ENCODE measurements at regions not wholly inside any gene's neighbourhood (a gene's known extent, or its start where the extent isn't known, plus 50 kb on each side); places are given as distances from the start of the nearest gene placed in this dataset.

- TF ChIP-seq ZBTB43 (CRISPR knock-in tag; conservative IDR thresholded peaks at IDR 0.05): no peak
- TF ChIP-seq SIN3B (IDR thresholded peaks at IDR 0.05; ENCODE audit: low read length): no peak
- TF ChIP-seq ZKSCAN1 (IDR thresholded peaks at IDR 0.05; ENCODE audit: low read length): no peak
- TF ChIP-seq POLR2A (IDR thresholded peaks at IDR 0.05; ENCODE audit: insufficient read depth in 1 of 2, low read depth in 2 of 2, low read length in 2 of 2): no peak
- no peak for TF ChIP-seq ZNF101 (CRISPR knock-in tag; IDR thresholded peaks at IDR 0.05; ENCODE audit: borderline replicate concordance, low read depth)
- no peak for TF ChIP-seq ZNF703 (CRISPR knock-in tag; IDR thresholded peaks at IDR 0.05; ENCODE audit: borderline replicate concordance)
- TF ChIP-seq CTCF (CRISPR knock-in tag; IDR thresholded peaks at IDR 0.05): no peak
- no peak for TF ChIP-seq EZH2 (conservative IDR thresholded peaks at IDR 0.05; ENCODE audit: low read depth, low read length)
- TF ChIP-seq JUND (CRISPR knock-in tag; IDR thresholded peaks at IDR 0.05): no peak
- TF ChIP-seq TARDBP (CRISPR knock-in tag; IDR thresholded peaks at IDR 0.05): no peak
- TF ChIP-seq CC2D1A (CRISPR knock-in tag; IDR thresholded peaks at IDR 0.05): no peak
These were observed 645.7 kb upstream of the DPP6 start for GRCh38 chr7:153406486-153406872.
